ENCODE measurements at regions not wholly inside any gene's neighbourhood (a gene's known extent, or its start where the extent isn't known, plus 50 kb on each side); places are given as distances from the start of the nearest gene placed in this dataset.

GRCh38 chr12:16467272-16467671 lies 119.8 kb downstream of the MGST1 start:
- H3K36me3 ChIP-seq (ENCODE audit: control insufficient read depth in 2 of 2, insufficient read depth in 1 of 2, low read length in 2 of 2), result no peaks in the 10 kb centered on the region
- no peaks in the 10 kb centered on the region for H3K4me1 ChIP-seq (ENCODE audit: control insufficient read depth, insufficient read depth, low read length)
- ChIA-PET CTCF (no interaction called here), POLR2A (no interaction called here)
- TF ChIP-seq SP7 (tag by site-specific recombination; IDR thresholded peaks at IDR 0.05) (no peak), ZNF510 (tag by site-specific recombination; IDR thresholded peaks at IDR 0.05; ENCODE audit: insufficient replicate concordance) (no peak), ZNF18 (tag by site-specific recombination; IDR thresholded peaks at IDR 0.05) (no peak), ZBTB8A (tag by site-specific recombination; IDR thresholded peaks at IDR 0.05) (no peak), GLIS2 (tag by site-specific recombination; IDR thresholded peaks at IDR 0.05) (no peak), ZNF707 (tag by site-specific recombination; IDR thresholded peaks at IDR 0.05) (no peak), ZNF626 (tag by site-specific recombination; IDR thresholded peaks at IDR 0.05) (no peak), ZBTB7A (tag by site-specific recombination; IDR thresholded peaks at IDR 0.05; ENCODE audit: low read depth) (no peak), ZNF157 (tag by site-specific recombination; IDR thresholded peaks at IDR 0.05) (no peak), ZNF555 (tag by site-specific recombination; conservative IDR thresholded peaks at IDR 0.05) (no peak), GLI4 (tag by site-specific recombination; IDR thresholded peaks at IDR 0.05) (no peak)
- no peak overlapping the region for H3K4me3 ChIP-seq (ENCODE audit: low read depth, low read length)
- no peak overlapping the region for H3K27ac ChIP-seq (ENCODE audit: extremely low read depth, low read depth, low read length)
- no peaks in the 10 kb centered on the region for H3K9me3 ChIP-seq (ENCODE audit: control insufficient read depth, insufficient read depth, low read depth, low read length)

- Histone ChIP-seq H3K36me3 (ENCODE audit: control insufficient read depth in 2 of 2, insufficient read depth in 1 of 2, low read length in 2 of 2) (no peaks in the 10 kb centered on the region), H3K9me3 (ENCODE audit: control insufficient read depth, insufficient read depth, low read depth, low read length) (no peaks in the 10 kb centered on the region), H3K4me3 (ENCODE audit: low read depth, low read length) (no peak overlapping the region), H3K4me1 (ENCODE audit: control insufficient read depth, insufficient read depth, low read length) (no peaks in the 10 kb centered on the region), H3K27ac (ENCODE audit: extremely low read depth, low read depth, low read length) (no peak overlapping the region)
- CTCF ChIA-PET, result no interaction called here
- no peak for TF ChIP-seq HIC1 (tag by site-specific recombination; IDR thresholded peaks at IDR 0.05)
- TF ChIP-seq ZNF2 (tag by site-specific recombination; IDR thresholded peaks at IDR 0.05), result no peak
- no peak for TF ChIP-seq REPIN1 (tag by site-specific recombination; IDR thresholded peaks at IDR 0.05; ENCODE audit: low read depth)
- no peak for TF ChIP-seq ZNF654 (tag by site-specific recombination; IDR thresholded peaks at IDR 0.05; ENCODE audit: low read depth)
- no peak for TF ChIP-seq TSHZ1 (tag by site-specific recombination; IDR thresholded peaks at IDR 0.05; ENCODE audit: borderline replicate concordance)
- TF ChIP-seq ZNF621 (tag by site-specific recombination; IDR thresholded peaks at IDR 0.05), result no peak
- no peak for TF ChIP-seq ZNF610 (tag by site-specific recombination; IDR thresholded peaks at IDR 0.05; ENCODE audit: borderline replicate concordance)
- no peak for TF ChIP-seq ZNF24 (tag by site-specific recombination; IDR thresholded peaks at IDR 0.05)
- TF ChIP-seq KLF17 (tag by site-specific recombination; IDR thresholded peaks at IDR 0.05), result no peak
- TF ChIP-seq ZNF518A (tag by site-specific recombination; conservative IDR thresholded peaks at IDR 0.05; ENCODE audit: low read depth), result no peak
- no peak for TF ChIP-seq ZEB2 (tag by site-specific recombination; IDR thresholded peaks at IDR 0.05)
- no peak for TF ChIP-seq IKZF3 (tag by site-specific recombination; IDR thresholded peaks at IDR 0.05)
- POLR2A ChIA-PET, result no interaction called here
Observed at GRCh38 chr12:16472631-16473030, 125.2 kb downstream of the MGST1 start.
